ENCODE measurements at regions not wholly inside any gene's neighbourhood (a gene's known extent, or its start where the extent isn't known, plus 50 kb on each side); places are given as distances from the start of the nearest gene placed in this dataset.

DNA sequence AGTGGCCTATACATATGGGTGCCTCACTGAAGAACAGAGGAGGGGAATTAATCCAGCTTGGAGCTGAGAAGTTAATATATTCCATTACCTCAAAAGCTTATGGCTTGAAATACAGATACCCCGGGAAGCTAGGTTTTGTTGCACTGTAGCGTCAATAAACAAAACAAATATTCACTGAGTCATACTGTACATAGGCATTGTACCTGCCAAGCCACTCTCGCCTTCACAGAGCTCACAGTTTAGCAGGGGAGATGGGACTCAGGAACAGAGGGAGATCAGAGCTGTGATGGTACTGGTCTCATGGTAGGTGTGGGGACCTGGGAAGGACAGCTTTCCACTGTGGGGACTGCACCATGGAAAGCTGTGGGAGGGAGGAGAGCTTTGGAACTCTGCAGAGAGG, 111.2 kb upstream of the ST6GAL2 start:
- no CpG with 5 or more reads among the region's 3 CpGs for WGBS (ENCODE audit: extremely low coverage, insufficient read length, low lambda C conversion rate)
- H3K9ac ChIP-seq (ENCODE audit: extremely low read depth, insufficient read length, low read length): no peak overlapping the region
- H3K14ac ChIP-seq (ENCODE audit: insufficient read depth, low read length): no peak overlapping the region
- no peak overlapping the region for H3K4ac ChIP-seq (ENCODE audit: low read depth, low read length)
- H4K5ac ChIP-seq (ENCODE audit: insufficient read length, low read depth, low read length): no peak overlapping the region
- no peaks in the 10 kb centered on the region for H3K79me2 ChIP-seq (ENCODE audit: insufficient read depth, low read length)
- H3K18ac ChIP-seq (ENCODE audit: insufficient read length, low read depth, low read length): no peak overlapping the region
- no peak overlapping the region for H2BK15ac ChIP-seq (ENCODE audit: low read depth, low read length)
- H2BK20ac ChIP-seq (ENCODE audit: low read depth, low read length, poor library complexity, severe bottlenecking): no peak overlapping the region
- Mint-ChIP-seq H3K4me3 (no peak overlapping the region), H3K27me3 (ENCODE audit: low read depth) (peaks cover 6% of the 10 kb centered on the region), H3K36me3 (ENCODE audit: insufficient read depth in 1 of 3, low read depth in 3 of 3) (no peaks in the 10 kb centered on the region; a peak in 1 of 7 replicates), H3K27ac (no peak overlapping the region), H3K4me1 (peaks cover 8 to 9% of the 10 kb centered on the region in 2 experiments), H3K9me3 (no peaks in the 10 kb centered on the region)
- H2BK120ac ChIP-seq (ENCODE audit: low read depth, low read length, poor library complexity, severe bottlenecking): no peak overlapping the region
- peaks cover 5% of the 10 kb centered on the region; the same call in 1 of the 2 replicates for H3K4me1 ChIP-seq (ENCODE audit: insufficient read depth, low read length)
- no peak overlapping the region for H3T11ph ChIP-seq (ENCODE audit: low read length)
- H2AK5ac ChIP-seq (ENCODE audit: insufficient read length, low read length): no peak overlapping the region
- H3K79me1 ChIP-seq (ENCODE audit: insufficient read depth, low read depth, low read length, poor library complexity, severe bottlenecking): no peaks in the 10 kb centered on the region
- no peak overlapping the region for H4K8ac ChIP-seq (replicated peaks; ENCODE audit: insufficient read length, low read depth, low read length)
- H3K4me2 ChIP-seq (ENCODE audit: insufficient read depth, insufficient read length, low read length): no peak overlapping the region
- H3K56ac ChIP-seq (ENCODE audit: insufficient read length, low read depth, low read length): no peak overlapping the region
- no peak overlapping the region for H3K27ac ChIP-seq (ENCODE audit: insufficient read length, low read depth, low read length)
- no peaks in the 10 kb centered on the region for H4K20me1 ChIP-seq (ENCODE audit: control insufficient read depth, insufficient read depth, insufficient read length)
- no peak overlapping the region for H3K23ac ChIP-seq (ENCODE audit: insufficient read length, low read depth, low read length)
- H2BK5ac ChIP-seq (ENCODE audit: insufficient read length, low read length): no peak overlapping the region
- no peak overlapping the region for H2AFZ ChIP-seq (ENCODE audit: low read length)
- DNase-seq: no peak
- TF ChIP-seq, protein P1, sequence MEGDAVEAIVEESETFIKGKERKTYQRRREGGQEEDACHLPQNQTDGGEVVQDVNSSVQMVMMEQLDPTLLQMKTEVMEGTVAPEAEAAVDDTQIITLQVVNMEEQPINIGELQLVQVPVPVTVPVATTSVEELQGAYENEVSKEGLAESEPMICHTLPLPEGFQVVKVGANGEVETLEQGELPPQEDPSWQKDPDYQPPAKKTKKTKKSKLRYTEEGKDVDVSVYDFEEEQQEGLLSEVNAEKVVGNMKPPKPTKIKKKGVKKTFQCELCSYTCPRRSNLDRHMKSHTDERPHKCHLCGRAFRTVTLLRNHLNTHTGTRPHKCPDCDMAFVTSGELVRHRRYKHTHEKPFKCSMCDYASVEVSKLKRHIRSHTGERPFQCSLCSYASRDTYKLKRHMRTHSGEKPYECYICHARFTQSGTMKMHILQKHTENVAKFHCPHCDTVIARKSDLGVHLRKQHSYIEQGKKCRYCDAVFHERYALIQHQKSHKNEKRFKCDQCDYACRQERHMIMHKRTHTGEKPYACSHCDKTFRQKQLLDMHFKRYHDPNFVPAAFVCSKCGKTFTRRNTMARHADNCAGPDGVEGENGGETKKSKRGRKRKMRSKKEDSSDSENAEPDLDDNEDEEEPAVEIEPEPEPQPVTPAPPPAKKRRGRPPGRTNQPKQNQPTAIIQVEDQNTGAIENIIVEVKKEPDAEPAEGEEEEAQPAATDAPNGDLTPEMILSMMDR (conservative IDR thresholded peaks at IDR 0.05): no peak
- H4K91ac ChIP-seq (ENCODE audit: insufficient read length, low read depth, low read length): no peak overlapping the region
- H3K27me3 ChIP-seq (ENCODE audit: insufficient read depth, low read length): no peaks in the 10 kb centered on the region
- no peak overlapping the region for H2BK12ac ChIP-seq (ENCODE audit: insufficient read length, low read depth, low read length)
- no peaks in the 10 kb centered on the region for H3K9me3 ChIP-seq (ENCODE audit: control insufficient read depth, low read depth, low read length)
- H3K23me2 ChIP-seq (ENCODE audit: insufficient read length, low read depth, low read length, poor library complexity, severe bottlenecking): no peaks in the 10 kb centered on the region

Data from H9 (cell line).